ENCODE measurements at regions not wholly inside any gene's neighbourhood (a gene's known extent, or its start where the extent isn't known, plus 50 kb on each side); places are given as distances from the start of the nearest gene placed in this dataset.

DNA sequence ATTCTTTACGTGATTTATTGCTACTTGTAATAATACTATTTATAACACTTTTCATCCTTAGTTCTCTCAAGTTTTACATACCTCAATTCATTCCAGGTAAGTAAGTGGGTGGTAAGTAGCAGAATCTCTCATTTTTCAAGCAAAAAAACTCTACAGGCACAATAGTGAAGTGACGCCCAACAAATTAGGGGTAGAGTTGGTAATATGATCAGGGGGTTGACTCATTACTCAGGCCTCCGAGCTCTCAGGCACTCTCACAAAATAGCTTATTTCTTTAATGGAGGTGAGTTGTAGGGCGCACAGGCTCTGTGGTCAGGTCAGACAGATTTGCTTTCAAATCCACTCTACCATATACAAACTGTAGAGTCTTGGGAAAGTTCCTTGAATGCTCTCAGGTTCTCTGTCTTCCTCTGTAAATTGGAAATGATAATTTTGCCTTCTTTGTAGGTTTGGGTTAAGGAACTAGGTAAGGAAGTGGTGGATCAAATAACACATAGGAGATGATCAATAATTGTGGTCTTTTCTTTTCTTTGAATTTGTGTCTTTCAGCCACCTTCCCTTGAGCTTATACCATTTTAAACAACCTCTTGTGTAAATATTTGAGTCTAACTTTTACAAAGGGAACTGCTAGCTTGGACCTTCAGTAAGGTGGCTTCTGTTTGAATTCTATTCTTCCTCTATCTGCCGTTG lies 134.9 kb upstream of the LEF1 start:
- TF ChIP-seq, protein P1, sequence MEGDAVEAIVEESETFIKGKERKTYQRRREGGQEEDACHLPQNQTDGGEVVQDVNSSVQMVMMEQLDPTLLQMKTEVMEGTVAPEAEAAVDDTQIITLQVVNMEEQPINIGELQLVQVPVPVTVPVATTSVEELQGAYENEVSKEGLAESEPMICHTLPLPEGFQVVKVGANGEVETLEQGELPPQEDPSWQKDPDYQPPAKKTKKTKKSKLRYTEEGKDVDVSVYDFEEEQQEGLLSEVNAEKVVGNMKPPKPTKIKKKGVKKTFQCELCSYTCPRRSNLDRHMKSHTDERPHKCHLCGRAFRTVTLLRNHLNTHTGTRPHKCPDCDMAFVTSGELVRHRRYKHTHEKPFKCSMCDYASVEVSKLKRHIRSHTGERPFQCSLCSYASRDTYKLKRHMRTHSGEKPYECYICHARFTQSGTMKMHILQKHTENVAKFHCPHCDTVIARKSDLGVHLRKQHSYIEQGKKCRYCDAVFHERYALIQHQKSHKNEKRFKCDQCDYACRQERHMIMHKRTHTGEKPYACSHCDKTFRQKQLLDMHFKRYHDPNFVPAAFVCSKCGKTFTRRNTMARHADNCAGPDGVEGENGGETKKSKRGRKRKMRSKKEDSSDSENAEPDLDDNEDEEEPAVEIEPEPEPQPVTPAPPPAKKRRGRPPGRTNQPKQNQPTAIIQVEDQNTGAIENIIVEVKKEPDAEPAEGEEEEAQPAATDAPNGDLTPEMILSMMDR (IDR thresholded peaks at IDR 0.05), result no peak
- TF ChIP-seq EZH2 (IDR thresholded peaks at IDR 0.05; ENCODE audit: borderline replicate concordance, insufficient read depth, low read depth, low read length, poor library complexity, severe bottlenecking), result no peak

Data from B cell (primary cell).